H1 (cell line): ENCODE measurements at regions not wholly inside any gene's neighbourhood (a gene's known extent, or its start where the extent isn't known, plus 50 kb on each side); places are given as distances from the start of the nearest gene placed in this dataset.

Experiments
- CTCF ChIA-PET: fragments of 300-600 bp; sonication (Branson Sonifier 250); formaldehyde crosslinking; loops from one replicate; lab custom pipeline; 2021; ENCODE audit not compliant: partially characterized antibody; lab: Charles Lee
- POLR2A ChIA-PET: fragments of 300-600 bp; sonication (Branson Sonifier 250); formaldehyde crosslinking; loops from one replicate; lab custom pipeline; 2021; ENCODE audit warnings: inconsistent platforms; ENCODE audit not compliant: partially characterized antibody; lab: Charles Lee
- DNase-seq, 2 experiments: peaks; one replicate each; pipeline versions ENCODE4 v3.0.0 to v3.0.0-alpha.2; 2010 to 2022; ENCODE audit warnings: low spot score in 2 of 2, low read depth in 1 of 2, mixed read lengths in 1 of 2
- FAIRE-seq: peaks from 2 replicates; lab custom pipeline; 2011; peaks lifted over from hg19 to GRCh38; lab: Jason Lieb, UNC
- H2AFZ ChIP-seq: 2 replicates; pipeline ENCODE4 v1.8.1; 2012; ENCODE audit warnings: low read length, inconsistent platforms
- H2AK5ac ChIP-seq: 2 replicates; pipeline ENCODE4 v1.6.1; 2013; ENCODE audit warnings: low read depth, low read length
- H2BK120ac ChIP-seq: replicated peaks from 2 replicates; pipeline ENCODE3; 2013; ENCODE audit warnings: low read depth, low read length, inconsistent platforms
- H2BK12ac ChIP-seq: 2 replicates; pipeline ENCODE4 v1.6.1; 2013; ENCODE audit warnings: low read depth, low read length
- H2BK15ac ChIP-seq: 2 replicates; pipeline ENCODE4 v1.6.1; 2013; ENCODE audit warnings: low read length
- H2BK20ac ChIP-seq: 2 replicates; pipeline ENCODE4 v1.6.1; 2013; ENCODE audit warnings: low read length
- H2BK5ac ChIP-seq: 2 replicates; pipeline ENCODE4 v1.6.1; 2013; ENCODE audit warnings: low read depth, low read length
- H3K14ac ChIP-seq: 2 replicates; pipeline ENCODE4 v1.6.1; 2013; ENCODE audit warnings: inconsistent platforms; ENCODE audit not compliant: insufficient read length
- H3K18ac ChIP-seq: 2 replicates; pipeline ENCODE4 v1.6.1; 2013; ENCODE audit warnings: low read length; ENCODE audit errors: extremely low read depth
- H3K23ac ChIP-seq: 2 replicates; pipeline ENCODE4 v1.6.1; 2013; ENCODE audit warnings: inconsistent platforms; ENCODE audit not compliant: insufficient read length
- H3K23me2 ChIP-seq: 2 replicates; pipeline ENCODE4 v1.6.1; 2013; ENCODE audit warnings: low read depth, low read length
- H3K27ac ChIP-seq: 2 replicates; pipeline ENCODE4 v1.6.1; 2011; ENCODE audit warnings: low read depth, low read length, inconsistent platforms
- H3K27me3 ChIP-seq, 4 experiments: replicated peaks in 1 of 4; 1 replicate in 1 of 4; 2 replicates in 3 of 4; pipeline versions ENCODE4 v1.6.1 to v1.8.1; 2011 to 2013; ENCODE audit warnings: low read length in 3 of 4, mild to moderate bottlenecking in 3 of 4, inconsistent platforms in 2 of 4, mixed read lengths in 2 of 4, moderate library complexity in 1 of 4; ENCODE audit not compliant: control insufficient read depth in 3 of 4, insufficient read depth in 3 of 4; ENCODE audit errors: extremely low read depth in 1 of 4
- H3K36me3 ChIP-seq, 4 experiments: 2 replicates each; pipeline versions ENCODE4 v1.6.1 to v1.8.1; 2011 to 2013; ENCODE audit warnings: mild to moderate bottlenecking in 4 of 4, low read length in 3 of 4, moderate library complexity in 2 of 4, control low read depth in 1 of 4, inconsistent platforms in 1 of 4; ENCODE audit not compliant: insufficient read depth in 4 of 4, control insufficient read depth in 2 of 4
- H3K4ac ChIP-seq: replicated peaks from 2 replicates; pipeline ENCODE3; 2013; ENCODE audit warnings: low read length, low read depth, mixed read lengths, inconsistent platforms; ENCODE audit not compliant: insufficient read length
- H3K4me1 ChIP-seq, 4 experiments: replicated peaks in 1 of 4; 1 replicate in 1 of 4; 2 replicates in 3 of 4; pipeline versions ENCODE4 v1.6.1 to v1.8.1; 2011 to 2013; ENCODE audit warnings: low read length in 3 of 4, inconsistent platforms in 2 of 4, mixed read lengths in 1 of 4; ENCODE audit not compliant: insufficient read depth in 4 of 4, control insufficient read depth in 3 of 4
- H3K4me2 ChIP-seq, 2 experiments: 2 replicates each; pipeline versions ENCODE4 v1.6.1 to v1.8.1; 2011 to 2013; ENCODE audit warnings: low read depth in 2 of 2, low read length in 2 of 2, control low read depth in 1 of 2, inconsistent platforms in 1 of 2, mild to moderate bottlenecking in 1 of 2; ENCODE audit not compliant: insufficient read depth in 1 of 2
- H3K4me3 ChIP-seq, 4 experiments: fragments of 200-600, 300-600 bp in 1 of 4; sonication (generic), shearing (Covaris generic), sonication (Bioruptor Twin) in 1 of 4; 2 replicates each; pipeline versions ENCODE4 v1.5.1 to v1.8.1; 2011 to 2016; ENCODE audit warnings: low read length in 4 of 4, low read depth in 3 of 4, control low read depth in 2 of 4, inconsistent platforms in 2 of 4, mild to moderate bottlenecking in 2 of 4, mixed read lengths in 1 of 4, moderate library complexity in 1 of 4; ENCODE audit not compliant: insufficient read depth in 2 of 4; ENCODE audit errors: extremely low read depth in 1 of 4
- H3K56ac ChIP-seq: replicated peaks from 2 replicates; pipeline ENCODE3; 2013; ENCODE audit warnings: low read depth, mild to moderate bottlenecking, mixed read lengths, low read length, inconsistent platforms; ENCODE audit not compliant: insufficient read length
- H3K79me1 ChIP-seq: 2 replicates; pipeline ENCODE4 v1.6.1; 2013; ENCODE audit warnings: low read depth, low read length, control low read depth
- H3K79me2 ChIP-seq, 2 experiments: 2 replicates each; pipeline versions ENCODE4 v1.6.1 to v1.8.1; 2012 to 2013; ENCODE audit warnings: low read length in 2 of 2, mild to moderate bottlenecking in 2 of 2, inconsistent platforms in 1 of 2; ENCODE audit not compliant: insufficient read depth in 2 of 2, control insufficient read depth in 1 of 2
- H3K9ac ChIP-seq, 4 experiments: replicated peaks in 1 of 4; 1 replicate in 1 of 4; 2 replicates in 3 of 4; pipeline versions ENCODE4 v1.6.1 to v1.8.1; 2011 to 2013; ENCODE audit warnings: low read depth in 3 of 4, low read length in 3 of 4, control low read depth in 2 of 4, mild to moderate bottlenecking in 2 of 4, moderate library complexity in 2 of 4, inconsistent platforms in 1 of 4; ENCODE audit errors: extremely low read depth in 1 of 4
- H3K9me3 ChIP-seq, 2 experiments: 2 replicates each; pipeline versions ENCODE4 v1.6.1 to v1.8.1; 2012 to 2013; ENCODE audit warnings: mild to moderate bottlenecking in 2 of 2, moderate library complexity in 2 of 2, control low read depth in 1 of 2, inconsistent platforms in 1 of 2, low read depth in 1 of 2, low read length in 1 of 2, mixed read lengths in 1 of 2; ENCODE audit not compliant: insufficient read depth in 2 of 2
- H4K20me1 ChIP-seq, 2 experiments: replicated peaks in 1 of 2; 2 replicates each; pipeline versions ENCODE3 to v1.8.1; 2011 to 2013; ENCODE audit warnings: inconsistent platforms in 2 of 2, low read length in 2 of 2, mild to moderate bottlenecking in 1 of 2; ENCODE audit not compliant: insufficient read depth in 2 of 2, control insufficient read depth in 1 of 2
- H4K5ac ChIP-seq: 2 replicates; pipeline ENCODE4 v1.6.1; 2013; ENCODE audit warnings: low read length, low read depth, mixed read lengths, inconsistent platforms; ENCODE audit not compliant: insufficient read length
- H4K8ac ChIP-seq: 2 replicates; pipeline ENCODE4 v1.8.0; 2013; ENCODE audit warnings: mild to moderate bottlenecking, moderate library complexity, low read length, inconsistent platforms; ENCODE audit not compliant: insufficient read depth; ENCODE audit errors: extremely low read depth
- H4K91ac ChIP-seq: replicated peaks from 2 replicates; pipeline ENCODE3; 2013; ENCODE audit warnings: low read length, mixed read lengths, inconsistent platforms; ENCODE audit not compliant: insufficient read length
- CHD2 ChIP-seq: IDR thresholded peaks from 2 replicates; pipeline ENCODE4 v1.6.1; 2012; ENCODE audit warnings: low read length, improper control_type of control experiment
- MAFK ChIP-seq: IDR thresholded peaks from 2 replicates; pipeline ENCODE4 v1.6.1; 2012; ENCODE audit warnings: low read depth, mild to moderate bottlenecking, improper control_type of control experiment, low read length
- TEAD4 ChIP-seq: IDR thresholded peaks from 2 replicates; pipeline ENCODE4 v1.6.1; 2012; ENCODE audit warnings: low read depth, low read length, inconsistent platforms, mixed read lengths
- WGBS, 2 experiments: shearing (Covaris generic) in 1 of 2; methylation state at CpG; one replicate each; pipeline versions ENCODE4 v1.1.6 to v1.1.7; 2013 to 2015; ENCODE audit warnings: low lambda C conversion rate in 2 of 2, mixed read lengths in 2 of 2, inconsistent platforms in 1 of 2, low coverage in 1 of 2, missing lambda C conversion rate in 1 of 2; ENCODE audit not compliant: insufficient replicate concordance in 2 of 2, insufficient coverage in 1 of 2, insufficient read length in 1 of 2; ENCODE audit errors: extremely low coverage in 1 of 2, missing lambda C conversion rate in 1 of 2; 5-methylcytosine and 5-hydroxymethylcytosine counted together

DNA sequence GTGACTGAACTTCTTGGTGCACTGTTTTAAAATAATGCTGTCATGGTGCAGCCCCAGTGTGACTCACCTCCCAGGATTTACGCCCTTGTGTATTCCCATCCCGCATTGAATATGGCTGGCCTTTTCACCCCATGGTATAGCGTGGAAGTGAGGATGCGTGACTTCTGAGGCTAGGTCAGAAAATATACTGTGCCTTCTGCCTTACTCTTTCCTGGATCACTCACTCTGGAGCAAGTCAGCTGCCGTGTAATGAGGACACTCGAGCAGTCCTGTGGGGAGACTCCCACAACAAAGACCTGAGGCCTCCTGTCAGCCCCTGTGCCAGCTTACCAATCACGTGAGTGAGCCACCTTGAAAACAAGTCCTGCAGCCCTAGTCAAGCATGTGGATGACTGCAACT is 471.9 kb upstream of the KIRREL3 start:
- Histone ChIP-seq H3K9me3 (no peaks in the 10 kb centered on the region), H3K56ac (no peak overlapping the region), H3K79me1 (no peaks in the 10 kb centered on the region), H4K91ac (no peak overlapping the region), H3K23ac (no peak overlapping the region), H3K4ac (no peak overlapping the region), H3K27ac (no peak overlapping the region), H3K4me2 (no peak overlapping the region), H2BK12ac (no peak overlapping the region), H4K8ac (no peak overlapping the region), H3K18ac (no peak overlapping the region), H3K4me1 (no peaks in the 10 kb centered on the region), H3K9ac (no peak overlapping the region), H2BK5ac (no peak overlapping the region), H3K4me3 (no peak overlapping the region), H4K20me1 (no peaks in the 10 kb centered on the region), H4K5ac (no peak overlapping the region), H2BK120ac (no peak overlapping the region), H3K14ac (no peak overlapping the region), H3K79me2 (no peaks in the 10 kb centered on the region), H2AFZ (no peak overlapping the region), H2BK15ac (no peak overlapping the region), H3K23me2 (no peaks in the 10 kb centered on the region), H2AK5ac (no peak overlapping the region), H3K36me3 (no peaks in the 10 kb centered on the region), H3K27me3 (no peaks in the 10 kb centered on the region), H2BK20ac (no peak overlapping the region)
- WGBS, 2 experiments: 91% methylated on average over 7 of the region's 7 CpGs; no CpG with 5 or more reads in 1 of the 2 experiments
- FAIRE-seq: no peak
- ChIA-PET CTCF (interaction anchor here (0.6 to 3.5 kb wide), 12 partner anchors 8 to 544 kb away, joined by 3 to 18 read pairs (median 4); no protein-coding TSS in a partner anchor), POLR2A (no interaction called here)
- DNase-seq: no peak
- TF ChIP-seq MAFK (no peak), CHD2 (no peak), TEAD4 (no peak)
